Endothelial cell of umbilical vein (primary cell): ENCODE measurements at regions not wholly inside any gene's neighbourhood (a gene's known extent, or its start where the extent isn't known, plus 50 kb on each side); places are given as distances from the start of the nearest gene placed in this dataset.

Experiments used
- POLR2A ChIP-seq: IDR thresholded peaks from 2 replicates; pipeline ENCODE4 v1.6.1; 2012; ENCODE audit warnings: low read depth, mild to moderate bottlenecking, control low read depth, low read length
- POLR2AphosphoS5 ChIP-seq: IDR thresholded peaks from 2 replicates; pipeline ENCODE4 v1.6.1; 2012; ENCODE audit warnings: low read depth, mild to moderate bottlenecking, control low read depth, low read length, moderate library complexity; ENCODE audit not compliant: insufficient read depth
- TF ChIP-seq, protein P1 (sequence below), 2 donors: IDR thresholded peaks; 1 replicate in 1 of 2; 2 replicates in 1 of 2; pipeline ENCODE4 v1.5.1; 2011; ENCODE audit warnings: low read length in 2 of 2, mild to moderate bottlenecking in 2 of 2, moderate library complexity in 2 of 2, control low read depth in 1 of 2, inconsistent platforms in 1 of 2, low read depth in 1 of 2; ENCODE audit not compliant: insufficient read depth in 1 of 2; ENCODE audit errors: extremely low read depth in 1 of 2

DNA sequence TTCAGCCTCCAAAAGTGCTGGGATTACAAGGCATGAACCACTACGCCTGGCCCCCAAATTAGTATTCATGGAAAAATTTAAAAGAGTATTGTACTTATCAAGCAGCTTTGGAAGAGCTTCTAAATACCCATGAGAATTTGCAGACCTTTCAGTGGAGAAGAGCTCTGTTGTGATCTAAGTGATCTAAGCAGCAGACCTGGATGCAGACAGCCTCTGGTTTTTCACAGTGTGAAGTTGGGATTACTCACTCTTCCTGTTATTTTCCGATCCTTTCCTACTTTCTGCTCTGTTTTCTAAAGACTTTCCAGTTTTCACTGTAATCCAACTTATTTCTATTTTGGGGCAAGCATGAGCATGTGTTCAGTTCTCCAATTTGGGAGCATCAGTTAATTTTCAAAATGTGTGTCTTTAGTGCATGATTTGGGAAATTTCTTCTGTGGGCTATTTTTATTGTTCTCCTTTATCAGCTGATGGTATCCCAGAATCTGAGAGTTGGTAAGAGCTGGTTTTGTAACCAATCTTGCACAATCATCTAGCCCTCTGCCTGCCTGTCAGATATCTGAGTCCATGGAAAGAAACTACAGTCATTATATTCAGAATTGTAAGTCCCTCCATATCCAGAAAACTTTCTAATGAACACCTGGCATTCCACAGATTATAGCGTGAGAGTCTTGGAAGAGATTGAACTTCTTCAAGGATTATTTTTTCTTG is 207.7 kb upstream of the DTNBP1 start:
- TF ChIP-seq, protein P1, sequence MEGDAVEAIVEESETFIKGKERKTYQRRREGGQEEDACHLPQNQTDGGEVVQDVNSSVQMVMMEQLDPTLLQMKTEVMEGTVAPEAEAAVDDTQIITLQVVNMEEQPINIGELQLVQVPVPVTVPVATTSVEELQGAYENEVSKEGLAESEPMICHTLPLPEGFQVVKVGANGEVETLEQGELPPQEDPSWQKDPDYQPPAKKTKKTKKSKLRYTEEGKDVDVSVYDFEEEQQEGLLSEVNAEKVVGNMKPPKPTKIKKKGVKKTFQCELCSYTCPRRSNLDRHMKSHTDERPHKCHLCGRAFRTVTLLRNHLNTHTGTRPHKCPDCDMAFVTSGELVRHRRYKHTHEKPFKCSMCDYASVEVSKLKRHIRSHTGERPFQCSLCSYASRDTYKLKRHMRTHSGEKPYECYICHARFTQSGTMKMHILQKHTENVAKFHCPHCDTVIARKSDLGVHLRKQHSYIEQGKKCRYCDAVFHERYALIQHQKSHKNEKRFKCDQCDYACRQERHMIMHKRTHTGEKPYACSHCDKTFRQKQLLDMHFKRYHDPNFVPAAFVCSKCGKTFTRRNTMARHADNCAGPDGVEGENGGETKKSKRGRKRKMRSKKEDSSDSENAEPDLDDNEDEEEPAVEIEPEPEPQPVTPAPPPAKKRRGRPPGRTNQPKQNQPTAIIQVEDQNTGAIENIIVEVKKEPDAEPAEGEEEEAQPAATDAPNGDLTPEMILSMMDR (IDR thresholded peaks at IDR 0.05; ENCODE audit: extremely low read depth in 1 of 2, insufficient read depth in 1 of 2, low read depth in 1 of 2, low read length in 2 of 2), result no peak
- no peak for TF ChIP-seq POLR2A
- no peak for TF ChIP-seq POLR2AphosphoS5
